Activated CD4-positive, alpha-beta T cell treated with anti-CD3 and anti-CD28 coated beads, Interleukin-2, amount 50 U/mL, for 1 hour (primary cell): ENCODE measurements at regions not wholly inside any gene's neighbourhood (a gene's known extent, or its start where the extent isn't known, plus 50 kb on each side); places are given as distances from the start of the nearest gene placed in this dataset.

Experiments used
- DNase-seq: peaks from one replicate; pipeline ENCODE4 v3.0.0-alpha.2; 2020

GRCh38 chr14:55734731-55735130, 154.7 kb downstream of the KTN1 start:
- DNase-seq, result no peak

DNA sequence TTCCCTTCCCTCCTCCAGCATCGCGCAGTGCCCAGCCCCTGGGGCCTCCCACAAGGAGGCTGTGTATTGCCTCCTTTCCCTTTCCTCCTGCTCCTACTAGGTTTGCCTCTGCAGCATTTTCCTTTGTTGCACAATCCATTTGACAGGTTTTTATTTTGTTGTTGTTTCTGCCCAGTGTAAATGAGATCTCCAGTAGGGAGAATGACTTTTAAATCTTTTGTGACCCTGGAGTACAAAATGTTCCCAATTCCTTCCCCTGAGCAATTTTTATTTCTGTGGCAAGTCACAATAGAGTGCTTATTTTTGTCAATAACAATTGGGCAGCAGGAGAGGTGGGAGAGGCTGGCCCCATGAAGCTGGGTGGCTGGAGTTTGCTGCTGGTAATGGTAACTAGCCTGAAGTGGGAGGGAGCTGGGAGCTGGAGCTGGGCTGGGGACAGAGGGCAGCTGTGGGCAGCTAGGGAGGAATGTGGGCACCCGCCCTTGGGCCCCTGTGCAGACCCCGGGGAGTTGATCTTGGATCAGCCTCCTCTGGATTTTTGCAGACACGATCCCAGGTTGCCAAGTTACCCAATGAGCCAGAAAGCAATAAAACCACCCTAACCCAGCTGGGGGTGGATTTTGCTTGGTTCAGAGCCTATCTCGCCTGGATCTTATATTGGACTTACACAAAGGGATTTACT, 160.1 kb downstream of the KTN1 start:
- DNase-seq, result no peak

GRCh38 chr14:55740649-55740989, 160.6 kb downstream of the KTN1 start:
- no peak for DNase-seq

- no peak for DNase-seq
Observed at GRCh38 chr14:55741240-55741639, 161.2 kb downstream of the KTN1 start.

- DNase-seq, result no peak
Observed at GRCh38 chr14:55743551-55743950, 163.5 kb downstream of the KTN1 start.

DNA sequence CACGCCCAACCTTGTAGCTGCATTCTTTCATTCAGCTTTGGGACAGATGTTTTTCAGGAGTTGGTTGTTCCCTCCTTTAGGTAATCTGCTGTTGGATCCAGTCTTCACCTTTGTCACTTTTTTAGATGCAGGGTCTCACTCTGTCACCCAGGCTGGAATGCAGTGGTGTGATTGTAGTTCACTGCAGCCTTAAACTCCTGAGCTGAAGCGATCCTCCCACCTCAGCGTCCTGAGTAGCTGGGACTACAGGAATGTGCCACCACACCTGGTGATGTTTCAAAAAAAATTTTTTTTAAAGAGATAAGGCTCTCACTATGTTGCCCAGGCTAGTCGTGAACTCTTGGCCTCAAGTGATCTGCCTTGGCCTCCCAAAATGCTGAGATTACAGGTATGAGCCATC, 164.3 kb downstream of the KTN1 start:
- no peak for DNase-seq

DNA sequence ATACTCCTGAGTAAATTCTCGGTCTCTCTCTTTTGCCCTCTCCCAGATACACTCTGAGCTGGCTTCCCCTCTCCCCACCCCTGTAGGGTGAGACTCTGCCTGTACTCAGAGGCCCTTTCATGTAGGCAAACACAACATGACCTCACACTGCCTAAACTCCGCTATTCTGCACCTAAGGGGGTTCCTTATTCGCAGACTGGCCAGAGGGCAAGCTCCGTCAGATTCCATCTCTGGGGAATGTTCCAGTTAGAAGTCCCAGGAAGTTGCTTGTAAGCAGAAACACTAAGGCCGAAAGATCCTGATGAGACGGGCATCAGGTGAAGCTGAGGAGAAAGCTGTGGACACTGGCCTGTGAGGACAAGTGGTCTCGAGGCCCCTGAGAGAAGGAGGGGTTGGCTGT, 165.9 kb downstream of the KTN1 start:
- no peak for DNase-seq

DNA sequence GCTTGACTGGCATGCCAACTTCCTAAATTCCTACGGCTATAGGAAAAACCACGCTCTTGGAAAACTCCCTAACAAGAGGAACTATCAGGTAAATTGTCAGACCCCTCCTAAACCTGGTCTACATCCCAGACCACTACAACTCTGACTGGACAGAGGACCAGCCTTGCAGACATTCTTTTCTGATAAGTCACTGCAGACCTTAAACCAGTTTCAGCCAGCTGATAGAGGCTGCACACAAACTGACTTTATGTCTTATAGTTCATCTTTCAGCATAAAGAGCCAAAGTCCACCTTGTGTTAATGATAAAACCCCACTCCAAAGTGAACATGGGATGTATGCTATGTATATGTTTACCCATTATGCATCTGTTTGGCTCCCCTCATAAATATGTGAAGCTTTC, 166.6 kb downstream of the KTN1 start:
- no peak for DNase-seq

GRCh38 chr14:55747186-55747585, 167.2 kb downstream of the KTN1 start:
- no peak for DNase-seq

- no peak for DNase-seq
Observed at GRCh38 chr14:55749201-55749812, 169.3 kb downstream of the KTN1 start.

DNA sequence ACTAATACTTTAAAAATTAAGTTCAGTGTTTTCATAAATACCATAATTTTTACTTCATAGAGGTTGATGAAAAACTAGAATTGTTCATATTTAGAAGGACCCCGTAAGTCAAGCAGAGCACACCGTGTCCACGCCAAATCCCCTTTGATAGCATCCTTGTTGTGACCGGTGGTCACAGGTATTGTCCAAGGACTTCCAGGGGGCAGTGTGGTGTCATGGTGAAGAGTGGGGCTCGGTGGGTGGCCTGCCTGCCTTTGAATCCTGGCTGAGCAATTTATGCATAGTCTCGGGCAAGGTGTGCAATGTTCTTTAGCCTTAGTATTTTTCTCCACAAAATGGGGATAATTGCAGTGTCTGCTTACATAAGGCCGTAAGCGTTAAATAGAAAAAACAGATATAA, 169.9 kb downstream of the KTN1 start:
- no peak for DNase-seq

DNA sequence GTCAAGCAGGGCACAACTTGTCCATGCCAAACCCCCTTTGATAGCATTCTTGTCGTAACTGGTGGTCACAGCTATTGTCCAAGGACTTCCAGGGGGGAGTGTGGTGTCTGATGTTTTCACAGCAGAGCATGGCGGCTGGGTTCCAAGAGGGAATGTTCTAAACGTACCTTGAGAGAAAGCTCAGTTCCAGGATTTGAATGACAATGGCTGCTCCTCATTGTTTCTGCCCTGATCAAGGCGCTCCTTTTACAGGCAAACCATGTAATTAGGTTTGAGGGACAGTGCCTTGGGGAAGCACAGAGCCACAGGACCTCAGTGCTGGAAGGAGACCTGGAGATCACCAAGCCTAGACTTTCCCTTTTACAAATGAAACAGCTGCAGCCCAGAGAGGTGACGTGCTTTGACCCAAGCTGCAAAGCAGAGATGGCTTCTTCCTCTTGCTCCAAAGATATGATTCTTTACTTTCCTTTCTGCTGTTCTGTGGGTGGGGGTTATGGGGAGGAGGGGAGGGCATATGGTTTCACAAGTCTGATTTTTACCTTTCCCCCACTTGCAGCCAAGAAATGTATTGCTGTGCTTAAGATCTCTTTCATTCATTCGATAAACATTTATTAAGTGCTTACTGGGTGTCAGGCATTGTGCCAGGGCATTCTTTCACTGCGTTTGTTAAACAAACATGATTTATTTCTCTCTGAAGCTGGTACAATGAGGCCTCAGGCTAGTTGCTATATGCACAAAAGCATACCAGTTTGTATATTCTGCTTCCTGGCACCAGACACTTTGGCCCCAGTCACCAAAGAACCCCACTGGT, 172.8 kb downstream of the KTN1 start:
- DNase-seq, result no peak

GRCh38 chr14:55754471-55754870, 174.5 kb downstream of the KTN1 start:
- no peak for DNase-seq

DNA sequence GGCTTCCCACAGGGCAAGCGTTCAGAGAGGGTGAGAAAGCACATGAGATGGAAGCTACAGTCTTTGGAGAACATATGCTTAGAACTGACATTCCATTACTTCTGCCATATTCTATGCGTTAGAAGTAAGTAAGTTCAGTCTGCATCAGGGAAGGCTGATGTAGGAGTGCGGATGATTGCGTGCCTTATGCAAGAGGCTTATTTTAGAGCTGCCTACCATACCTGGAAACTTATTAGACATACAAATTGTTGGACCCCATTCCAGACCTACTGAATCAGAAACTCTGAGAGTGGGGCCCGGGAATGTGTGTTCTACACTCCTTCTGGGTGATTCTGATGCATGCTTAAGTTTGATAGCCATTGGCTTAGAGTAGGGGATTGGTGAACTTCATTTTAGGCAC, 174.9 kb downstream of the KTN1 start:
- DNase-seq, result no peak

- no peak for DNase-seq
Observed at GRCh38 chr14:55756078-55756477, 176.1 kb downstream of the KTN1 start.

DNA sequence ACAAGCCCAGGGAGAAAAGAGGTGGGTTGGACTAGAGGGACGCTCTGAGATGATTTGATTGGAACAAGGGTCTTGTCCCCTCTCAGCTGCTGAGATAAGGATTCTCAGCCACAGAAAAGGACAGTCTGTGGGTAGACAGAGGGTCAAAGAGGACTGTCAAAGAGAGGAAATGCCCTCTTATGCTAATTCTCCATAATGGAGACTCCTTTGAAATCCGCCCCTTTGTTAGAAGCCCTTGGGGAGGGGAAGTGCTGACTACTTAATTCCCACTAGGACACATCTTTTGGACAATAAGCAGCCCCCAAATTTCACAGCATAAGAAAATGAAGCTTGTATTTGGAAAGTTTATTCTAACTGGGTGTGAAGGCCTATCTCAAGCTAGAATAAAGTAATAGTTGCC, 176.6 kb downstream of the KTN1 start:
- no peak for DNase-seq

- DNase-seq, result no peak
Observed at GRCh38 chr14:55758796-55759195, 178.8 kb downstream of the KTN1 start.

DNA sequence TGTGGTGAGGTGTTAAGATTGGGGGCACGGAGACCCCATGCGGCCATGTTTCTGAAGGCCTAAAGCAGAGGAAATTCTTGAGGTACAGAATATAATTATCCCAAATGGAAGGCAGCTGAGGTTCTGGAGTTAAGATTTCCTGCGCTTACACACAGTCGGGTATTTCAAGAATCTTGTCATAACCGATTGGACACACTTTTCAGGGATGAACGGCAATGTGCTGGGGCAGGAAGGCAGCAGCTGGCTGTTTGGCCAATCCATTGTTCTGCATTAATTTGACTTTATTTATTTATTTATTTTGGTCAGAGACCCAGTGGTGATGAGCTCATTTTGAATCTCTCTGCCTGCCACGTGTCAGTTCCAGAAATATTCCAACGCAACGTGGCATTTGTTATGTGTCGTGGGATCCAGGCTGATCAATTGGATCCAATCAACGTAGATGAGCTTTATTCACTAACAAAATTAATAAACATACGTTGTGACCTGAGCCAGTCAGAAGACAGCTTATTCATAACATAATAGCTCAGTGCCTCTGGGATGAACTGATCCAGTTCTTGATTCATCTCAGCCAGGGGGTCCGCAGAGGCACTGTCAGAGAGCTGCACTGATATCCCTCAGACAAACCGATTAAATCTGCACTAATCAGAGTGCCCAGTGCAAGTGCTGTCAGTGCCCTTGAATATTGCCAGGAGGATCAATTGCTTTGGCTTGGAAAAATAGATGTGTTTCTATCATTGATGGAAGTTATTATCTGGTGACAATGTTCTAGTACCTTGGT, 181.0 kb downstream of the KTN1 start:
- DNase-seq, result no peak

DNA sequence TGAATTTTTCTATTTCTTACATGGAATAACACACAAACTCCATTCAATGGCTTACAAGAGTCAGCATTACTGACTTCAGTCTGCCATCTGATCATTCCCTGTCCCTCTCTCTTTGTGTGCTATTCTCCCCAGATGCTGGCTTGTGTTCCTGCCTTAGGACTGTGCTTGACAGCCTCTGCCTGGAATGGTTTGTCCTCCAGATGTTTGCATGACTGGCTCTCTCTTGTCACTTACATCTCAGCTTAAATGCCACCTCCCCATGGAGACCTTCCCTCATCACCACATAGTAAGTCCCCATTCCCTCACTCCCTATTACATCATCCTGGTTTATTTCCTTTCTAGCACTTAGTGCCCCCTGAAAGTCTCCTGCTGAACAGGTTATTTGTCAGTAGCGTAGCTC, 181.6 kb downstream of the KTN1 start:
- DNase-seq, result no peak

GRCh38 chr14:55762595-55763232, 182.7 kb downstream of the KTN1 start:
- DNase-seq, result no peak

- DNase-seq, result no peak
Observed at GRCh38 chr14:55764784-55765183, 184.8 kb downstream of the KTN1 start.

DNA sequence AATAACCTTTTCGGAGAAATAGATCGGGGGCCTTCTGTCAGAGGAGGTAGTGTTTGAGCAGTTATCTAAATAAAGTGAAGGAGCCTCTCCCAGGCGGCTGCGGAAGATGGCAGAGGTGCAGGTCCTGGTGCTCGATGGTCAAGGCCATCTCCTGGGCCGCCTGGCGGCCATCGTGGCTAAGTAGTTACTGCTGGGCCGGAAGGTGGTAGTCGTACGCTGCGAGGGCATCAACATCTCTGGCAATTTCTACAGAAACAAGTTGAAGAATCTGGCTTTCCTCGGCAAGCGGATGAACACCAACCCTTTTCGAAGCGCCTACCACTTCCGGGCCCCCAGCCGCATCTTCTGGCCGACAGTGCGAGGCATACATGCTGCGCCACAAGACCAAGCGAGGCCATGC, 186.1 kb downstream of the KTN1 start:
- DNase-seq, result no peak

GRCh38 chr14:55767286-55767685, 187.3 kb downstream of the KTN1 start:
- DNase-seq, result no peak
